WTC11 (cell line): ENCODE measurements at regions not wholly inside any gene's neighbourhood (a gene's known extent, or its start where the extent isn't known, plus 50 kb on each side); places are given as distances from the start of the nearest gene placed in this dataset.
"Not testable (repeated sequence)": the region's sequence is repeated elsewhere in the genome, so short reads cannot be mapped to it uniquely, and the experiment has no call there.

ENCODE experiments used
- CTCF ChIP-seq: fragments of 200-600 bp; IDR thresholded peaks from 2 replicates; pipeline ENCODE4 v1.8.0; 2022; ENCODE audit warnings: antibody characterized with exemption
- E2F5 ChIP-seq: sonication (generic); formaldehyde crosslinking; IDR thresholded peaks from 2 replicates; pipeline ENCODE4 v1.8.1; 2022; ENCODE audit warnings: mild to moderate bottlenecking, moderate library complexity, missing genetic modification reagents
- NFE2L1 ChIP-seq: sonication (generic); formaldehyde crosslinking; IDR thresholded peaks from 2 replicates; pipeline ENCODE4 v1.8.1; 2023; ENCODE audit warnings: missing genetic modification reagents
- NFYB ChIP-seq: sonication (generic); formaldehyde crosslinking; conservative IDR thresholded peaks from 2 replicates; pipeline ENCODE4 v1.8.0; 2022; ENCODE audit warnings: low read depth, missing genetic modification reagents
- SMAD3 ChIP-seq: sonication (generic); formaldehyde crosslinking; IDR thresholded peaks from 2 replicates; pipeline ENCODE4 v1.8.0; 2022; ENCODE audit warnings: missing genetic modification reagents, mild to moderate bottlenecking, borderline replicate concordance

DNA sequence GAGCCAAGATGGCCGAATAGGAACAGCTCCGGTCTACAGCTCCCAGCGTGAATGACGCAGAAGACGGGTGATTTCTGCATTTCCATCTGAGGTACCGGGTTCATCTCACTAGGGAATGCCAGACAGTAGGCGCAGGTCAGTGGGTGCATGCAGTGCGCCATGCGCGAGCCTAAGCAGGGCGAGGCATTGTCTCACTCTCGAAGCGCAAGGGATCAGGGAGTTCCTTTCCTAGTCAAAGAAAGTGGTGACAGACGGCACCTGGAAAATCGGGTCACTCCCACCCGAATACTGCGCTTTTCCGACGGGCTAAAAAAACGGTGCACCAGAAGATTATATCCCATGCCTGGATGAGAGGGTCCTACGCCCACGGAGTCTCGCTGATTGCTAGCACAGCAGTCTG, 600.1 kb downstream of the PRR16 start:
- not testable (repeated sequence) for TF ChIP-seq CTCF; NFYB; NFE2L1 (CRISPR knock-in tag); SMAD3 (CRISPR knock-in tag); E2F5 (CRISPR knock-in tag)
